Activated CD8-positive, alpha-beta memory T cell treated with anti-CD3 and anti-CD28 coated beads, Interleukin-2, amount 10 ng/mL, durations not matched to agents 7 days and 5 days (primary cell): ENCODE measurements at regions not wholly inside any gene's neighbourhood (a gene's known extent, or its start where the extent isn't known, plus 50 kb on each side); places are given as distances from the start of the nearest gene placed in this dataset.

Experiments
- ATAC-seq: fragments of 150-1000 bp; cut with Tn5 transposase; one replicate; pipeline ENCODE4 v1.10.0; 2021; ENCODE audit warnings: moderate library complexity
- CTCF ChIA-PET: fragments of 350-600 bp; sonication (Branson Sonifier 250); formaldehyde crosslinking; loops from one replicate; lab custom pipeline; 2021; ENCODE audit warnings: antibody characterized with exemption; lab: Charles Lee
- DNase-seq: peaks from one replicate; pipeline ENCODE4 v3.0.0-alpha.2; 2020
- H3K27ac Mint-ChIP-seq: one replicate; pipeline ENCODE4 v1.8.0; 2021; ENCODE audit warnings: mild to moderate bottlenecking, mixed read lengths
- H3K27me3 Mint-ChIP-seq: one replicate; pipeline ENCODE4 v1.8.0; 2021; ENCODE audit warnings: mixed read lengths
- H3K36me3 Mint-ChIP-seq: one replicate; pipeline ENCODE4 v1.8.0; 2021; ENCODE audit warnings: mild to moderate bottlenecking, mixed read lengths
- H3K4me1 Mint-ChIP-seq: one replicate; pipeline ENCODE4 v1.8.0; 2021; ENCODE audit warnings: mixed read lengths
- H3K4me3 Mint-ChIP-seq: one replicate; pipeline ENCODE4 v1.8.0; 2021; ENCODE audit warnings: mild to moderate bottlenecking, moderate library complexity, mixed read lengths
- H3K9me3 Mint-ChIP-seq: one replicate; pipeline ENCODE4 v1.8.0; 2022; ENCODE audit warnings: low read depth, mixed read lengths

- no peak overlapping the region for H3K4me3 Mint-ChIP-seq
- peaks cover 5% of the 10 kb centered on the region for H3K27me3 Mint-ChIP-seq
- no peak for DNase-seq
Measured at GRCh38 chr4:3700736-3701135, 65.4 kb upstream of the ADRA2C start.

DNA sequence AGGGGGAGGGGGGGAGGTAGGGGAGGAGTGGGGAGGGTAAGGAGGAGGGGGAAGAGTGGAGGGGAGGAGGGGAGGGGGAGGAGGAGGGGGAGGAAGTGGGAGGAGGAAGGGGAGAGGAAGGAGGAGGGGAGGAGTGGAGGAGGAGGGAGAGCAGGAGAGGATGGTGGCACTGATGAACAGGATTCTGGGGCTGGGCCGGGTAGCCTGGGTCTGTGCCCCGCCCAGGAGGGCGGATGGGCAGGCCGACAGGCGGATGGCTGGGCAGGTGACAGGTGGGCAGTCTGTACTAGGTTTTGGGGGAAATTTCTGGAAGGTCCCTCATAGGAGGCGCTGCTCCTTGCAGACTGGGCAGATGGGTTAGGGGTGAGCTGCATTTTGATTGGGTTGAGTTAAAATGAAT is 66.0 kb upstream of the ADRA2C start:
- Mint-ChIP-seq H3K4me3 (no peak overlapping the region), H3K9me3 (peaks cover 4% of the 10 kb centered on the region), H3K36me3 (no peaks in the 10 kb centered on the region), H3K27ac (no peak overlapping the region), H3K4me1 (no peaks in the 10 kb centered on the region), H3K27me3 (peaks cover 5% of the 10 kb centered on the region)
- CTCF ChIA-PET: no interaction called here
- ATAC-seq (no peak), DNase-seq (no peak)

More at GRCh38 chr4:3700736-3701135, 65.4 kb upstream of the ADRA2C start:
- CTCF ChIA-PET: no interaction called here
- Mint-ChIP-seq H3K36me3 (no peaks in the 10 kb centered on the region), H3K9me3 (peaks cover 4% of the 10 kb centered on the region), H3K27ac (no peak overlapping the region), H3K4me1 (no peaks in the 10 kb centered on the region)
- no peak for ATAC-seq

- Mint-ChIP-seq H3K4me3 (no peak overlapping the region), H3K27ac (no peak overlapping the region), H3K27me3 (peaks cover 5% of the 10 kb centered on the region), H3K4me1 (no peaks in the 10 kb centered on the region), H3K36me3 (no peaks in the 10 kb centered on the region), H3K9me3 (peaks cover 4% of the 10 kb centered on the region)
- ATAC-seq (no peak), DNase-seq (no peak)
- CTCF ChIA-PET: no interaction called here
Measured at GRCh38 chr4:3699678-3700077, 66.5 kb upstream of the ADRA2C start.

DNA sequence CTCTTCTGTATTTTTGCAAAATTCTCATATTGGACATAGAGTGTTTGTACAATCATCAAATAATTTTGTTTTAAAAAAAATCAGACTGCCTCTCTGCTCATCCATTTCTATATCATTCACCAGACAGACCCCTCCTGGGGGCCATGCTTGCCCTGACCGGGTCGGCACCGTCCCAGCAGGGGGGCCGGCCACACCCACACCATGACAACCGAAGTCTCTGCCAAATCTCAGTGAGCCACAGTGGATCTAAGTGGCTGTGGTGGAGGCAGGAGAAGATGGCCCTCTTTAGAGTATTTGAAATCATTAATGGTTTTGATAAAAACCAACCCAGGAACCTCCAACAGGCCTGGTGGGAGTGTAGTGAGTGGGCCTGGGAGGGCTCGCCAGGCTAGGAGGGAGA is 66.9 kb upstream of the ADRA2C start:
- H3K27me3 Mint-ChIP-seq: peaks cover 7% of the 10 kb centered on the region
- no peak overlapping the region for H3K4me3 Mint-ChIP-seq
- ATAC-seq (no peak), DNase-seq (no peak)
- CTCF ChIA-PET: no interaction called here
- H3K27ac Mint-ChIP-seq: no peak overlapping the region
- H3K9me3 Mint-ChIP-seq: peaks cover 4% of the 10 kb centered on the region
- H3K4me1 Mint-ChIP-seq: no peaks in the 10 kb centered on the region
- H3K36me3 Mint-ChIP-seq: no peaks in the 10 kb centered on the region

- Mint-ChIP-seq H3K27ac (no peak overlapping the region), H3K4me3 (no peak overlapping the region), H3K27me3 (peaks cover 6% of the 10 kb centered on the region), H3K4me1 (no peaks in the 10 kb centered on the region), H3K9me3 (peaks cover 4% of the 10 kb centered on the region), H3K36me3 (no peaks in the 10 kb centered on the region)
- no peak for ATAC-seq
- DNase-seq: no peak
- CTCF ChIA-PET: no interaction called here
Measured at GRCh38 chr4:3697033-3697432, 69.2 kb upstream of the ADRA2C start.

- no peaks in the 10 kb centered on the region for H3K36me3 Mint-ChIP-seq
- H3K4me3 Mint-ChIP-seq: no peak overlapping the region
- H3K9me3 Mint-ChIP-seq: no peaks in the 10 kb centered on the region
- H3K27me3 Mint-ChIP-seq: peaks cover 4% of the 10 kb centered on the region
- no peak for ATAC-seq
- no peak for DNase-seq
- no peak overlapping the region for H3K27ac Mint-ChIP-seq
- CTCF ChIA-PET: no interaction called here
- H3K4me1 Mint-ChIP-seq: no peaks in the 10 kb centered on the region
Measured at GRCh38 chr4:3690551-3691152, 75.5 kb upstream of the ADRA2C start.

- H3K27me3 Mint-ChIP-seq: peaks cover 4% of the 10 kb centered on the region
- ATAC-seq: no peak
- H3K4me3 Mint-ChIP-seq: no peak overlapping the region
- H3K36me3 Mint-ChIP-seq: no peaks in the 10 kb centered on the region
- CTCF ChIA-PET: no interaction called here
- no peaks in the 10 kb centered on the region for H3K4me1 Mint-ChIP-seq
- H3K27ac Mint-ChIP-seq: no peak overlapping the region
- H3K9me3 Mint-ChIP-seq: no peaks in the 10 kb centered on the region
- DNase-seq: no peak
Measured at GRCh38 chr4:3689576-3690550, 76.3 kb upstream of the ADRA2C start.

DNA sequence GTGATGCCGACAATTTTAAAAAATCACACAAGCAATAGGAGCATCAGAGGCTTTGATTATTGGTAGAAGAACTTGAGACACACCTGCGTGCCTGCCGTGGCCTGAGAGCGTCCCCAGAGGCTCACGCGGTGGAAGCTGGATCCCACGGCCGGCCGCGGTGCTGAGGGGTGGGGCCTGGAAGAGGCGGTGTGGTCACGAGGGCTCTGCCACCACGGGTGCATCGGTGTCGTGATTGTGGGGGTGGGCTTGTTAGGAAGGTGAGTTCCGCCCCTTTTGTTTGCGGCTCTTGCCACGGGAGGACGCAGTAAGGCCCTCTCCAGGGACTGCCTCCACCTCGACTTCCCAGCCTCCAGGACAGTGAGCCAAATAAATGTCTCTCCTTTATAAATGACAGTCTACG is 77.2 kb upstream of the ADRA2C start:
- Mint-ChIP-seq H3K4me3 (no peak overlapping the region), H3K36me3 (no peaks in the 10 kb centered on the region), H3K27me3 (peaks cover 2% of the 10 kb centered on the region), H3K27ac (no peak overlapping the region), H3K4me1 (no peaks in the 10 kb centered on the region), H3K9me3 (no peaks in the 10 kb centered on the region)
- ATAC-seq (no peak), DNase-seq (no peak)
- CTCF ChIA-PET: no interaction called here

GRCh38 chr4:3688018-3688998 is 77.9 kb upstream of the ADRA2C start:
- ATAC-seq (no peak), DNase-seq (no peak)
- Mint-ChIP-seq H3K27ac (no peak overlapping the region), H3K9me3 (no peaks in the 10 kb centered on the region), H3K4me3 (no peak overlapping the region), H3K36me3 (no peaks in the 10 kb centered on the region), H3K4me1 (no peaks in the 10 kb centered on the region), H3K27me3 (peaks cover under 1% of the 10 kb centered on the region)
- CTCF ChIA-PET: no interaction called here

GRCh38 chr4:3687538-3687937 is 78.6 kb upstream of the ADRA2C start:
- Mint-ChIP-seq H3K27me3 (no peaks in the 10 kb centered on the region), H3K36me3 (no peaks in the 10 kb centered on the region), H3K27ac (no peak overlapping the region), H3K9me3 (no peaks in the 10 kb centered on the region), H3K4me3 (no peak overlapping the region), H3K4me1 (no peaks in the 10 kb centered on the region)
- ATAC-seq (no peak), DNase-seq (no peak)
- CTCF ChIA-PET: no interaction called here

GRCh38 chr4:3686753-3687152 is 79.4 kb upstream of the ADRA2C start:
- Mint-ChIP-seq H3K36me3 (no peaks in the 10 kb centered on the region), H3K27me3 (no peaks in the 10 kb centered on the region)
- no peak for ATAC-seq

DNA sequence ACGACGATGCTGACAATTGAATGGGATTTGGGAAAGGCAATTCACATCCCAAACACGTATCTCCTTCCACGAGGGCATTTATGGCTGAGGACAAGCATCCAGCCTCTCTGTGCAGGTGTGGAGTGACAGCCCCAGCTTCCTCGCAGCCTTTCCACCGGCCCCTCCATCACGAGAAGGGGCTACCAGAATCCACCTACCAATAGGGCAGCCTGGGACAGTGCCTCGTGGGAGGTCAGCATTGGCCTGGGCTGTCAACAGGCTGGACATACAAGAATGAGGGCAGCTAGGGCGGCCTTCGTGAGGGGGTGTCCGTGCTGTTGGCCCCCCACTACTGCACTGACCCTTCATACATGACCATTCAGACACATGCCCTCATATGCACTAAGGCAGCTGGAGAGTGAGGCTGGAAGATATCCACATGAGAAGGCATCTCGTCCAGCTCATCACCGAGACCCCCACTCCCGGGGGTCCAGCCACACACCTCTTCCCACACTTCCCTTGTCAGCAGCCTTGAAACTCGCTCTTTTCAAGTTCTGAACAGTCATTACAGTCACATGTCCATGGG is 81.0 kb upstream of the ADRA2C start:
- DNase-seq (no peak), ATAC-seq (no peak)
- Mint-ChIP-seq H3K27me3 (no peaks in the 10 kb centered on the region), H3K27ac (no peak overlapping the region), H3K4me3 (no peak overlapping the region), H3K4me1 (no peaks in the 10 kb centered on the region), H3K9me3 (no peaks in the 10 kb centered on the region), H3K36me3 (no peaks in the 10 kb centered on the region)
- CTCF ChIA-PET: no interaction called here

More at GRCh38 chr4:3686753-3687152, 79.4 kb upstream of the ADRA2C start:
- CTCF ChIA-PET: no interaction called here
- Mint-ChIP-seq H3K4me1 (no peaks in the 10 kb centered on the region), H3K4me3 (no peak overlapping the region), H3K9me3 (no peaks in the 10 kb centered on the region), H3K27ac (no peak overlapping the region)
- DNase-seq: no peak

- no peak for DNase-seq
- no peaks in the 10 kb centered on the region for H3K9me3 Mint-ChIP-seq
- H3K27ac Mint-ChIP-seq: no peak overlapping the region
- CTCF ChIA-PET: no interaction called here
- H3K27me3 Mint-ChIP-seq: no peaks in the 10 kb centered on the region
- H3K36me3 Mint-ChIP-seq: no peaks in the 10 kb centered on the region
- no peaks in the 10 kb centered on the region for H3K4me1 Mint-ChIP-seq
- no peak for ATAC-seq
- no peak overlapping the region for H3K4me3 Mint-ChIP-seq
Measured at GRCh38 chr4:3684546-3684945, 81.6 kb upstream of the ADRA2C start.
